ENCODE measurements at regions not wholly inside any gene's neighbourhood (a gene's known extent, or its start where the extent isn't known, plus 50 kb on each side); places are given as distances from the start of the nearest gene placed in this dataset.
A peak's percentile ranks its signal among the peaks of the same experiment; 100 is the strongest.

DNA sequence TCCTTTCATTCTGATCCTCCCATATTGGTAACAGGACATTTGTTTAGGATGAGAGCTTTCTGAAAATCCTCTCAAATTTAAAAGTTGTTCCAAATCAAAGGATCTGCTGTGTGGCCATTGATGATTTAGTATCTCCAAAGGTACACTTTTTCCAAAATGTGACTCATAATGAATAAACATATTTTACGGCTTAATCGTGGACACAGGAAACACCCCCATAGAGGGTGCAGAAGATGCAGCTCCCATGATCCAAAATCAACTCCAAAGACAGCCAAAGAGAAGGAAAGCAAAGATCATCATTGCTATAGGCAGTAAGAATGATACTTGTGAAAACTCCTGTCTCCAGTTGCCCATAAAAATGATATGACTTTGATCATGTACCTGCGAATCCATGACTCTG is 239.7 kb downstream of the PIK3R1 start (continued):
- TF ChIP-seq TRIM28 (IDR thresholded peaks at IDR 0.05; ENCODE audit: borderline replicate concordance, low read length) = no peak
- TF ChIP-seq, protein P1, sequence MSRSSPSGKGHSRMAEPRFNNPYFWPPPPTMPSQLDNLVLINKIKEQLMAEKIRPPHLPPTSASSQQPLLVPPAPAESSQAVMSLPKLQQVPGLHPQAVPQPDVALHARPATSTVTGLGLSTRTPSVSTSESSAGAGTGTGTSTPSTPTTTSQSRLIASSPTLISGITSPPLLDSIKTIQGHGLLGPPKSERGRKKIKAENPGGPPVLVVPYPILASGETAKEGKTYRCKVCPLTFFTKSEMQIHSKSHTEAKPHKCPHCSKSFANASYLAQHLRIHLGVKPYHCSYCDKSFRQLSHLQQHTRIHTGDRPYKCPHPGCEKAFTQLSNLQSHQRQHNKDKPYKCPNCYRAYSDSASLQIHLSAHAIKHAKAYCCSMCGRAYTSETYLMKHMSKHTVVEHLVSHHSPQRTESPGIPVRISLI (tag by site-specific recombination; IDR thresholded peaks at IDR 0.05) = no peak

DNA sequence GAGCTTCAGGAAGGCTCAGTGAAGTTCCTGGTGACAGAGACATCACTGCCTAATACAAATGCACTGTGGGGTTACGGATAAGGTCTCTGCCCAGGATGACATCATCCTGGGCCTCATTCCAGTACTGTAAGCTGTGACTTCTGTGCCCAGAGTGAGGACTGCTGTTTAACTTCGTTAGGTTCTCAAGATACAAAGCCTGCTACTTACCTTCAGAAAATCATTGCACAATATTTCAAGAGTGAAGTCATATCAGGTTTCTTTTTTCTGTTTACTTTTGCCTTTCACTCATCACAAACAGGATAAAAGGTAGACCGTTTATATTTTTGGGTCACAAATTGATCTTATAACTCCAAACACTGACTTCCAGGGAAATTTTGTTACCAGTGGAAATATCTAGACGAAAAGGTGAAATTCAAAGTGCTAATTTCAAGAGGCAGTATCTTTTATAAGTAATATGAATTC is 241.2 kb downstream of the PIK3R1 start:
- Histone ChIP-seq H3K27ac (ENCODE audit: extremely low read depth, low read depth, low read length) (no peak overlapping the region), H3K9me3 (ENCODE audit: control insufficient read depth, insufficient read depth, low read depth, low read length) (no peaks in the 10 kb centered on the region), H3K36me3 (ENCODE audit: control insufficient read depth in 2 of 2, insufficient read depth in 1 of 2, low read length in 2 of 2) (no peaks in the 10 kb centered on the region), H3K4me1 (ENCODE audit: control insufficient read depth, insufficient read depth, low read length) (peaks cover 14% of the 10 kb centered on the region), H3K4me3 (ENCODE audit: low read depth, low read length) (no peak overlapping the region)
- ChIA-PET CTCF (interaction anchor here (0.7 to 2.6 kb wide), 3 partner anchors 67 to 205 kb away, joined by 3 to 10 read pairs (median 4); no protein-coding TSS in a partner anchor), POLR2A (no interaction called here)
- TF ChIP-seq KLF10 (tag by site-specific recombination; IDR thresholded peaks at IDR 0.05) = no peak
- no peak for TF ChIP-seq ZNF501 (tag by site-specific recombination; IDR thresholded peaks at IDR 0.05)
- TF ChIP-seq ZNF324 (tag by site-specific recombination; IDR thresholded peaks at IDR 0.05) = no peak; the same call in 1 of the 2 replicates
- no peak for TF ChIP-seq MYNN (tag by site-specific recombination; IDR thresholded peaks at IDR 0.05; ENCODE audit: borderline replicate concordance)
- TF ChIP-seq ZNF366 (tag by site-specific recombination; conservative IDR thresholded peaks at IDR 0.05) = peak; percentile 82
- 0 out of 2 replicates have a peak, but pooled peaks have one; percentile 38 for TF ChIP-seq ZXDB (tag by site-specific recombination; IDR thresholded peaks at IDR 0.05)
- TF ChIP-seq, protein P2, sequence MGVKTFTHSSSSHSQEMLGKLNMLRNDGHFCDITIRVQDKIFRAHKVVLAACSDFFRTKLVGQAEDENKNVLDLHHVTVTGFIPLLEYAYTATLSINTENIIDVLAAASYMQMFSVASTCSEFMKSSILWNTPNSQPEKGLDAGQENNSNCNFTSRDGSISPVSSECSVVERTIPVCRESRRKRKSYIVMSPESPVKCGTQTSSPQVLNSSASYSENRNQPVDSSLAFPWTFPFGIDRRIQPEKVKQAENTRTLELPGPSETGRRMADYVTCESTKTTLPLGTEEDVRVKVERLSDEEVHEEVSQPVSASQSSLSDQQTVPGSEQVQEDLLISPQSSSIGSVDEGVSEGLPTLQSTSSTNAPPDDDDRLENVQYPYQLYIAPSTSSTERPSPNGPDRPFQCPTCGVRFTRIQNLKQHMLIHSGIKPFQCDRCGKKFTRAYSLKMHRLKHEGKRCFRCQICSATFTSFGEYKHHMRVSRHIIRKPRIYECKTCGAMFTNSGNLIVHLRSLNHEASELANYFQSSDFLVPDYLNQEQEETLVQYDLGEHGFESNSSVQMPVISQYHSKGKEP (tag by site-specific recombination; IDR thresholded peaks at IDR 0.05) = peak; percentile 33; the same call in 1 of the 2 replicates
- TF ChIP-seq ZNF350 (tag by site-specific recombination; IDR thresholded peaks at IDR 0.05) = no peak
- no peak for TF ChIP-seq IKZF3 (tag by site-specific recombination; IDR thresholded peaks at IDR 0.05)
- TF ChIP-seq ZNF239 (tag by site-specific recombination; IDR thresholded peaks at IDR 0.05) = no peak
- TF ChIP-seq, protein P3, sequence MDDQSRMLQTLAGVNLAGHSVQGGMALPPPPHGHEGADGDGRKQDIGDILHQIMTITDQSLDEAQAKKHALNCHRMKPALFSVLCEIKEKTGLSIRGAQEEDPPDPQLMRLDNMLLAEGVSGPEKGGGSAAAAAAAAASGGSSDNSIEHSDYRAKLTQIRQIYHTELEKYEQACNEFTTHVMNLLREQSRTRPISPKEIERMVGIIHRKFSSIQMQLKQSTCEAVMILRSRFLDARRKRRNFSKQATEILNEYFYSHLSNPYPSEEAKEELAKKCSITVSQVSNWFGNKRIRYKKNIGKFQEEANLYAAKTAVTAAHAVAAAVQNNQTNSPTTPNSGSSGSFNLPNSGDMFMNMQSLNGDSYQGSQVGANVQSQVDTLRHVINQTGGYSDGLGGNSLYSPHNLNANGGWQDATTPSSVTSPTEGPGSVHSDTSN (CRISPR knock-in tag; IDR thresholded peaks at IDR 0.05) = no peak
- TF ChIP-seq ZNF394 (tag by site-specific recombination; IDR thresholded peaks at IDR 0.05; ENCODE audit: borderline replicate concordance) = no peak
- no peak for TF ChIP-seq ZBTB1 (tag by site-specific recombination; IDR thresholded peaks at IDR 0.05)
- TF ChIP-seq, protein P4, sequence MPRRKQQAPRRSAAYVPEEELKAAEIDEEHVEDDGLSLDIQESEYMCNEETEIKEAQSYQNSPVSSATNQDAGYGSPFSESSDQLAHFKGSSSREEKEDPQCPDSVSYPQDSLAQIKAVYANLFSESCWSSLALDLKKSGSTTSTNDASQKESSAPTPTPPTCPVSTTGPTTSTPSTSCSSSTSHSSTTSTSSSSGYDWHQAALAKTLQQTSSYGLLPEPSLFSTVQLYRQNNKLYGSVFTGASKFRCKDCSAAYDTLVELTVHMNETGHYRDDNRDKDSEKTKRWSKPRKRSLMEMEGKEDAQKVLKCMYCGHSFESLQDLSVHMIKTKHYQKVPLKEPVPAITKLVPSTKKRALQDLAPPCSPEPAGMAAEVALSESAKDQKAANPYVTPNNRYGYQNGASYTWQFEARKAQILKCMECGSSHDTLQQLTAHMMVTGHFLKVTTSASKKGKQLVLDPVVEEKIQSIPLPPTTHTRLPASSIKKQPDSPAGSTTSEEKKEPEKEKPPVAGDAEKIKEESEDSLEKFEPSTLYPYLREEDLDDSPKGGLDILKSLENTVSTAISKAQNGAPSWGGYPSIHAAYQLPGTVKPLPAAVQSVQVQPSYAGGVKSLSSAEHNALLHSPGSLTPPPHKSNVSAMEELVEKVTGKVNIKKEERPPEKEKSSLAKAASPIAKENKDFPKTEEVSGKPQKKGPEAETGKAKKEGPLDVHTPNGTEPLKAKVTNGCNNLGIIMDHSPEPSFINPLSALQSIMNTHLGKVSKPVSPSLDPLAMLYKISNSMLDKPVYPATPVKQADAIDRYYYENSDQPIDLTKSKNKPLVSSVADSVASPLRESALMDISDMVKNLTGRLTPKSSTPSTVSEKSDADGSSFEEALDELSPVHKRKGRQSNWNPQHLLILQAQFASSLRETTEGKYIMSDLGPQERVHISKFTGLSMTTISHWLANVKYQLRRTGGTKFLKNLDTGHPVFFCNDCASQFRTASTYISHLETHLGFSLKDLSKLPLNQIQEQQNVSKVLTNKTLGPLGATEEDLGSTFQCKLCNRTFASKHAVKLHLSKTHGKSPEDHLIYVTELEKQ (tag by site-specific recombination; IDR thresholded peaks at IDR 0.05; ENCODE audit: borderline replicate concordance) = peak; percentile 19; the same call in 1 of the 2 replicates
- no peak for TF ChIP-seq ZNF768 (tag by site-specific recombination; IDR thresholded peaks at IDR 0.05)
- peak; percentile 93 for TF ChIP-seq ZNF660 (tag by site-specific recombination; IDR thresholded peaks at IDR 0.05)
- TF ChIP-seq ZNF555 (tag by site-specific recombination; conservative IDR thresholded peaks at IDR 0.05) = no peak
- no peak for TF ChIP-seq ZFP37 (tag by site-specific recombination; IDR thresholded peaks at IDR 0.05)
- TF ChIP-seq ZNF335 (tag by site-specific recombination; conservative IDR thresholded peaks at IDR 0.05) = peak; percentile 43
- TF ChIP-seq ZBTB8A (tag by site-specific recombination; IDR thresholded peaks at IDR 0.05) = 0 out of 2 replicates have a peak, but pooled peaks have one; percentile 30
- TF ChIP-seq ZNF266 (tag by site-specific recombination; IDR thresholded peaks at IDR 0.05; ENCODE audit: low read depth) = no peak
- no peak for TF ChIP-seq SETDB1 (IDR thresholded peaks at IDR 0.05; ENCODE audit: insufficient read length, low read length)
- no peak for TF ChIP-seq ZNF133 (tag by site-specific recombination; IDR thresholded peaks at IDR 0.05)
- TF ChIP-seq ZNF571 (tag by site-specific recombination; IDR thresholded peaks at IDR 0.05) = no peak
- TF ChIP-seq ZNF24 (tag by site-specific recombination; IDR thresholded peaks at IDR 0.05) = peak; percentile 79; the same call in 1 of the 2 replicates
- TF ChIP-seq HOXA7 (CRISPR knock-in tag; IDR thresholded peaks at IDR 0.05; ENCODE audit: borderline replicate concordance) = no peak
- TF ChIP-seq, protein P5, sequence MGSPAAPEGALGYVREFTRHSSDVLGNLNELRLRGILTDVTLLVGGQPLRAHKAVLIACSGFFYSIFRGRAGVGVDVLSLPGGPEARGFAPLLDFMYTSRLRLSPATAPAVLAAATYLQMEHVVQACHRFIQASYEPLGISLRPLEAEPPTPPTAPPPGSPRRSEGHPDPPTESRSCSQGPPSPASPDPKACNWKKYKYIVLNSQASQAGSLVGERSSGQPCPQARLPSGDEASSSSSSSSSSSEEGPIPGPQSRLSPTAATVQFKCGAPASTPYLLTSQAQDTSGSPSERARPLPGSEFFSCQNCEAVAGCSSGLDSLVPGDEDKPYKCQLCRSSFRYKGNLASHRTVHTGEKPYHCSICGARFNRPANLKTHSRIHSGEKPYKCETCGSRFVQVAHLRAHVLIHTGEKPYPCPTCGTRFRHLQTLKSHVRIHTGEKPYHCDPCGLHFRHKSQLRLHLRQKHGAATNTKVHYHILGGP (tag by site-specific recombination; IDR thresholded peaks at IDR 0.05) = peak; percentile 7; the same call in 1 of the 2 replicates
- TF ChIP-seq ZSCAN30 (tag by site-specific recombination; IDR thresholded peaks at IDR 0.05) = peak; percentile 66; the same call in 1 of the 2 replicates
